ENCODE measurements at regions not wholly inside any gene's neighbourhood (a gene's known extent, or its start where the extent isn't known, plus 50 kb on each side); places are given as distances from the start of the nearest gene placed in this dataset.

DNA sequence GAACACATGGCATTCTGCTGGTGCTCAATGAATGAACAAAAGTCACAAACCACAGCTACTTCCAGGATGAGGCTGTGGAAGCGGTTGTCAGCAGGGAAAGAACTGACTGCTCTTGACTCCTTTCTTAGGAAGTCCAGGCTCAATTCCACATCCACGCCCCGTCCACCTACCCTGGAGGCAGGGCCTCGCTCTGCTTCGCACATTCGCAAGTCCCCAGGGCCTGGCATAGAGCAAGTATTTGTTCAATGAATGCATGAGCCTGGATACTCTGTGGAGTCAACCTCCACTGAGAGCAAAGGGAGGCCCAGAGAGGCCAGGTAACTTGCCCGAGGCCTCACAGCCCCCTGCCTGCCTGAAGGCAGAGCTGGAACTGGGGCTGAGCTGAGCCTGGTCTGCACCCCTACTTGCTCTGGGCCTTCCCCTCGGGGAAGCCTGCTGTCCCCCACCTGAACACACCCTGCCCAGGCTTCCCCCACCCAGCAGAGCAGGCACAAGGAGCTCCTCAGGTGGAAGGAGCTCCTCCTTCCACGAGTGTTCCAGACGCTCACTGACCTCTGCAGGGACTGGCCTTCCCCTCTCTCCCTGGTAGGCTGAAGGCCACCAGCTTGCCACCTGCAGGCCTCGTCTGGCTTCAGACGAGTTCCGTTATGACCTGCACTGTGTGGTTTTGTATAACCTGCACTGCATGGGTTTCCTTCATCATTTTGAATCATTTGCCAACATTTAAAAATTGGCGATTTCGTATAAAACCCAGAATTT, 119.3 kb upstream of the PTPN1 start:
- Mint-ChIP-seq H3K4me3 (no peak overlapping the region), H3K36me3 (no peaks in the 10 kb centered on the region), H3K27ac (peak overlapping the region in 5 of 10 donors; percentile 7 to 68 (median 66)), H3K27me3 (peaks cover 0 to 4% (median 0%) of the 10 kb centered on the region in 5 donors), H3K4me1 (peaks cover 8 to 33% (median 22%) of the 10 kb centered on the region in 4 donors), H3K9me3 (no peaks in the 10 kb centered on the region)
- no peak for DNase-seq
- ATAC-seq: no peak
- POLR2A ChIA-PET: no interaction called here

DNA sequence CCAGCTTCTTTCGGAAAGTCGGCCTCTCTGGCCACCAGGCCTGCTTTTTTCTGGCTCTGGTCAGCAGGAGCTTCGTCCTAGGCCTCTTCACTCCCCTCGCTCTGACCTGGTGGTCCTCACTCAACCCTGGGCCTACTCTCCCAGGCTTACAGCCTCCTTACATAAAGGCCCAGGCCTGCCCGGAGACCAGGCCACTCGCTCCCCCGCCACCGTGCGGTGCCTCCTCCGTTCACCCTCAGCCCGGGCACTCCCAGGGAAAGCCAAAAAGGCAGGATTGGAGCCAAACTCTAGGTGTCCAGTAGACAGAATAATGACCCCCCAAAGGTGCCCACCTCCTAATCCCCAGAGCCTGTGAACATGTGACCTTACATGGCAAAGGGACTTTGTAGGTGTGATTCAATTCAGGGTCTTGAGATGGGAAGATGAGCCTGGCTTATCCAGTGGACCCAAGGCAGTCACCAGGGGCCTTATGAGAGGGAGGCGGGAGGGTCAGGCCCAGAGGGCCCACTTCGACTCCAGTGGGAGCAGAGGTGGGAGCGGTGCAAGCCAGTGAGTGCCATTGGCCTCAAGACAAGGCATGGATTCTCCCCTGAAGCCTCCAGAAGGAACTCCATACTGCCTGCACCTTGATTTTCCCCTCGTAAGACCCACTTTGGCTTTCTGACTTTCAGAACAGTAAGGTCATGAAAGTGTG, 118.6 kb upstream of the PTPN1 start:
- H3K36me3 Mint-ChIP-seq: no peaks in the 10 kb centered on the region

DNA sequence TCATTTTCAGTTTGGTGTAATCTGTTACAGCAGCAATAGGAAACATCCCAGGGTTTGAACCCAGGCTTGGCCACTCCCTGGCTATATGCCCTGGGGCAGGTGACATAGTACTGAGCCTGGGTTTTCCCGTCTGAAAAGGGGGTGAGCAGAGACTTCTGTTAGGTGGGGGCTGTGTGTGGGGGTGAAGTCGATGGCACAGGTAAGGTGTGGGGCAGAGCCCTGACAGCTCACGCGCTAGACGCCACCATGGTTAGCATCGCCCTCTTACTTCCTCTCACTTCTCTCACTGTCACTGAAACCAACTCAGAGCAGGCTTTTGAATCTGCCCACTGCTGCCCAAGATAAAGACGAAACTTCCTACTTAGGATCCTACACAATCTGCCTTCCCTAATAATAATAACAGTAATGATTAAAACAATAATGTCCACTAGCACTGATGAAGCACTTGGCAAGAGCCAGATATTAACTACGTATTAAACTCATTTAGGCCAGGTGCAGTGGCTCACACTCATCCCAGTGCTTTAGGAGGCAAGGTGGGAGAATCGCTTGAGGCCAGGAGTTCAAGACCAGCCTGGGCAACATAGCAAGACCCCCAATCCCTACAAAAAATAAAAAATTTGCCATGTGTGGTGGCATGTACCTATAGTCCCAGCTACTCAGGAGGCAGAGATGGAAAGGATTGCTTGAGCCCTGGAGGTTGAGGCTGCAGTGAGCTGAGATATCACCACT, 117.9 kb upstream of the PTPN1 start:
- DNase-seq (no peak), ATAC-seq (peak in 1 of 2 donors; percentile 63)
- Mint-ChIP-seq H3K27me3 (peaks cover 0 to 2% (median 0%) of the 10 kb centered on the region in 5 donors), H3K4me3 (no peak overlapping the region), H3K36me3 (no peaks in the 10 kb centered on the region), H3K9me3 (no peaks in the 10 kb centered on the region), H3K27ac (peak overlapping the region in 1 of 10 donors; percentile 17), H3K4me1 (peaks cover 6 to 22% (median 11%) of the 10 kb centered on the region in 4 donors)
- POLR2A ChIA-PET: no interaction called here

More for the DNA sequence above, 118.6 kb upstream of the PTPN1 start:
- Mint-ChIP-seq H3K27ac (peak overlapping the region in 6 of 10 donors; percentile 7 to 68 (median 39)), H3K9me3 (no peaks in the 10 kb centered on the region), H3K4me1 (peaks cover 4 to 26% (median 15%) of the 10 kb centered on the region in 4 donors), H3K4me3 (no peak overlapping the region), H3K27me3 (peaks cover 0 to 3% (median 0%) of the 10 kb centered on the region in 5 donors)
- ATAC-seq (no peak), DNase-seq (no peak)
- POLR2A ChIA-PET: no interaction called here

DNA sequence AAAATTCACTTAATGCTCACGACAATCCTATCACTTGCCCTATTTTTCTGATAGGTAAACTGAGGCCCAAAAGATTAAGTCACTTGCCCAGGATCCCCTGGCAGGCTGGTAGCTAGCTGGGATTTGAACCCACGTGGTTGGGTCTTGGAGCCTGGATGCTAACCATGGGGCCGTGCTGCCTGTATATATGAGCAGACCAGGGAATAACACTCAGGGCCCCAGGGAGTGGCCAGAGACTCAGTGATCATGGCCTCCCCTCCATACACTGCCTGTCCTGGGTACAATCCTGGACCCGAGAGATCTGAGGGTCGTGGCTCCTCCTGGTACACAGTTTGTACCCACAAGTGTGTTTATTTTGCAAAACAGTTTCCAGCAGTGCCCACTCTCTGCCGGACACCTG, 116.9 kb upstream of the PTPN1 start:
- ATAC-seq: no peak

DNA sequence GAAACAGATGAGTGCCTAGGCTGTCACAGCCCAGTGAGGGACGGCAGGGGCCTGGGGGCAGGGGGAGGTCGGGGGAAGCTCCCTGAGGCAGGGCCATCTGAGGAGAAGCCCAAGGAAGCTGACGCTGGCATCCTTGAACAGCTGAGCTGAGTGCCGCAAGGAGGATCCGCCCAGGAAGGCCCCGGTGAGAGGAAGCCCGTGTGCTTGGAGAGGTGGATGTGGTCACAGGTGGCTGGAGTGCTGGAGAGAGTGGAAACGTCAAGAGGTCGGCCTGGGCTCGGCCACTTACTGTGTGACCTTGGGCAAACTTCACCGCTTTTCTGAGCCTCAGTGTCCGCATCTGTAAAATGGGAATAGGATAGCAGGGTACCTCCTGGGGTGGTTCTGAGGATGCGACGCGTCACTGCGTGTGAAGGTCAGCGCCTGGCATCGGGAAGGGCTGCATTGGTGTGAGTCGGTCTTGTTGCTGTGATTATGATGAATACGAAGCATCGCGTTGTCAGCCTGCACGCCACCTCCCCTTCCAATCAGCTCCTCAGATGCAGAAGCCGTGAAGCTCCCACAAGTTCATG, 116.1 kb upstream of the PTPN1 start:
- POLR2A ChIA-PET: no interaction called here
- no peak for ATAC-seq
- Mint-ChIP-seq H3K4me3 (no peak overlapping the region), H3K4me1 (peaks cover 0 to 9% (median 2%) of the 10 kb centered on the region in 4 donors), H3K27ac (peak overlapping the region in 3 of 10 donors; percentile 12 to 69 (median 60)), H3K9me3 (no peaks in the 10 kb centered on the region), H3K27me3 (no peaks in the 10 kb centered on the region), H3K36me3 (no peaks in the 10 kb centered on the region)
- no peak for DNase-seq

More for the DNA sequence above, 116.9 kb upstream of the PTPN1 start:
- Mint-ChIP-seq H3K27me3 (no peaks in the 10 kb centered on the region), H3K9me3 (no peaks in the 10 kb centered on the region), H3K4me3 (no peak overlapping the region), H3K4me1 (peaks cover 4 to 15% (median 6%) of the 10 kb centered on the region in 4 donors), H3K36me3 (no peaks in the 10 kb centered on the region), H3K27ac (no peak overlapping the region)
- no peak for DNase-seq
- POLR2A ChIA-PET: no interaction called here

DNA sequence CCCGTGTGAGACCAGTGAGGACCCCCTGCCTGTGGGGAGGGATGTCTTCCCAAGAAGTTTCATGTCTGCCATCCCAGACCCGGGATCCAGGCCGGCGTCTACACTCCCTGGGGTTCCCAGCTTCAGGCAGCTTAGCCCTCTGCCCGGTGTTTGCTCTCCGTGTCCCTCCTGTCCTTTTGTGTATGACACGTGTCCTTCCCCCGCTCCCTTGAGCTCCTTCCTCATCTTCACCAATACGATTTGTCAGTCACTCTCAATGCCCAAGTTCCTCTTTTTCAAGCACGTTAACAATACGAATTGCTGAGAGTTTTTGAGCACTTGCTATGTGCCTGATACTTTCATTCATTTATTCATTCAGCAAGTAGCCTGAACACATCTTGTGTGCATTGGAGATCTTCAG, 115.6 kb upstream of the PTPN1 start:
- no peaks in the 10 kb centered on the region for H3K27me3 Mint-ChIP-seq
- no peak for DNase-seq
- POLR2A ChIA-PET: no interaction called here
- H3K9me3 Mint-ChIP-seq: no peaks in the 10 kb centered on the region
- peak overlapping the region in 1 of 10 donors; percentile 12 for H3K27ac Mint-ChIP-seq
- ATAC-seq: no peak
- no peak overlapping the region for H3K4me3 Mint-ChIP-seq
- H3K4me1 Mint-ChIP-seq: peaks cover 0 to 9% (median 1%) of the 10 kb centered on the region in 4 donors
- H3K36me3 Mint-ChIP-seq: no peaks in the 10 kb centered on the region

DNA sequence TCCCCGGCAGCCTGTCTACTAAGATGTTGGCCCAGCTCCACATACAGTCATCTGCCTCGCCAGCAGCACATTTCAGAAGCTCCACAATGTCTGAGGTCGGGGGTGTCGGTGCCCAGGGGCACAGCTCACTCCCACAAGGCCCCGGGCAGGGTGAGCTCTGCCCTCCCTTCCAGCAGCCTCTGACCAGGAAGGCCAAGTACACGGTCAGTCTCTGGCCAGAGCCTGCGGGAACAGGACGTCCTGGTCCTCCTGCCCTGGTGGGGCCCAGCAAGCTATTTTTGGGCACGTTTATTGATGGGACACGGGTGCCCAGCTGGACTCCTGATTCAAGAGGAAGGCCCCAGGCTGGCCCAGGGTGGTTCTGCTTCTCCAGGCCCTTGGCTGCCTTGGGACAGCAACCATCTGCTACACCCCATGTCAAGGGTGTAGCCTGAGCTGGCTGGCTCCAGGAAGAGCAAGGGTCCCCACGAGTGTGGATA, 114.9 kb upstream of the PTPN1 start:
- Mint-ChIP-seq H3K27me3 (peaks cover 0 to 3% (median 0%) of the 10 kb centered on the region in 5 donors), H3K27ac (no peak overlapping the region), H3K4me1 (peaks cover 0 to 9% (median 1%) of the 10 kb centered on the region in 4 donors), H3K9me3 (no peaks in the 10 kb centered on the region), H3K36me3 (no peaks in the 10 kb centered on the region), H3K4me3 (no peak overlapping the region)
- ATAC-seq (no peak), DNase-seq (no peak)
- POLR2A ChIA-PET: no interaction called here

DNA sequence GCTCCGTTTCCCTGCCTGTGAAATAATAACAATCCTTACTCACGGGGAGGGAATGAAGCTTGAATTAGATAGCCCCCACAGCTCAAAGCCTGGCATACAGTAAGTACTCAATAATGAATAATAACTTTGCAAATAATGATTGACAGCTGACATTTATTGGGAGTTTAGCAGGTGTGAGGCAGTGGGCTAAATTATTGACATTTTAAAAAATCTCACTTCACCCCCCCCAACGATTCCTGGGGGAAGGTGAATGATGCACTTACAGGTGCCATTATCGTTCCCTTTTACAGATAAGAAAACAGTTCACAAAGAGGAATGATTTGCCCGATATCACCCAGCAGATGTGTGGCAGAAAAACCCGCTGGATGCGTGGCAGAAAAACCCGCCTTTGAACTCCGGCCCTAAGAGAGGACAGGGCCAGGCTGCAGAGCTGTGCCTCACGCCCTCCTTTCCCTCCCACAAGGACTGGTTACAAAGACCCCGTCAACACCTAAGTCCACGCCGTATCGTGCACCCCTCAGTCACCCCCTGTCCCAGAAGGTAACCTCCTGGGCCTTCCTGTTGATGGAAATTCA, 114.2 kb upstream of the PTPN1 start:
- H3K4me3 Mint-ChIP-seq: no peak overlapping the region
- POLR2A ChIA-PET: no interaction called here
- H3K9me3 Mint-ChIP-seq: no peaks in the 10 kb centered on the region
- no peak overlapping the region for H3K27ac Mint-ChIP-seq
- ATAC-seq (no peak), DNase-seq (no peak)
- H3K36me3 Mint-ChIP-seq: no peaks in the 10 kb centered on the region
- H3K4me1 Mint-ChIP-seq: peaks cover 0 to 9% (median 1%) of the 10 kb centered on the region in 4 donors
- peaks cover 0 to 4% (median 0%) of the 10 kb centered on the region in 5 donors for H3K27me3 Mint-ChIP-seq

DNA sequence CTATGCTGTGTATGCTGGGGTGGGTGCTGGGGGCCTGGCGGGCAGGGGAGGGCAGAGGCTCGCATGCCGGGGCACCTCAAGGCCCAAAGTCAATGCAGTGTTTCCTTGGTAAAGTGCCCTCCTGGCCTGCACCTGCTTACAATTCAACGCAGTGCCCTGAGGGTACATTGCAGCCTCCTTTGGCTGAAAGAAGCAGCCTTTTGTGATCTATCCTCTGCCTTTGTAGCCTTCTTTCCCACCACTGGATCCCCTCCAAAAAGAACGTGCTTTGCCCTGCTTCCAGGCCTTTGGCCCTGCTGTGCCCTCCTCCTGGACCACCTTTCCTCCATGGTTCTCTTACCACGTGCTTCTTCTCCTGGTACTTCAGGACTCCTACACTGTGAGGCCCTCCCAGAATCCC, 113.6 kb upstream of the PTPN1 start:
- ATAC-seq: no peak
- no peak overlapping the region for H3K4me3 Mint-ChIP-seq
- peaks cover 0 to 9% (median 1%) of the 10 kb centered on the region in 4 donors for H3K4me1 Mint-ChIP-seq
- no peaks in the 10 kb centered on the region for H3K9me3 Mint-ChIP-seq
- peaks cover 0 to 4% (median 0%) of the 10 kb centered on the region in 5 donors for H3K27me3 Mint-ChIP-seq
- H3K27ac Mint-ChIP-seq: peak overlapping the region in 2 of 10 donors; percentile 15 to 58
- no peaks in the 10 kb centered on the region for H3K36me3 Mint-ChIP-seq
- no peak for DNase-seq
- POLR2A ChIA-PET: no interaction called here

DNA sequence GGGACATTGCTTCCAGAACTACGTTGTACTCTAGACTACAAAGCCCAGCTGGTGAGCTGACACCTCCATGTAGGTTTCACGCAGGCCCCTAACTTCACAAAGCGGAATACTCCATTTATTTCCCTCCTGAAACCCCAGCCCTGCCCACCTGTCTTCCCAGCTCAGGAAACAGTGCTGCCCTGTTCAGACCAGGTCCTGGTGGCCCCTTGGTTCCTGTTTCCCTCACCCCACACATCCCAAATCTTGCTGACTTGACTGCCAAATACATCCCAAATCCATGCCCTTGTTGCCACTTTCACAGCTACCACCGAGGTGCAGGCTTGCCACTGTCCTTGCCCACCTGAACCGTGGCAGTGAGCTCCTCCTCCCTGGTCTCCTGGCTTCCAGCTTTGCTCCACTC, 113.1 kb upstream of the PTPN1 start:
- Mint-ChIP-seq H3K36me3 (no peaks in the 10 kb centered on the region), H3K4me3 (no peak overlapping the region), H3K27ac (peak overlapping the region in 2 of 10 donors; percentile 15 to 58), H3K9me3 (no peaks in the 10 kb centered on the region), H3K4me1 (peaks cover 0 to 7% (median 1%) of the 10 kb centered on the region in 4 donors), H3K27me3 (peaks cover 0 to 4% (median 0%) of the 10 kb centered on the region in 5 donors)
- DNase-seq (no peak), ATAC-seq (no peak)
- POLR2A ChIA-PET: no interaction called here

DNA sequence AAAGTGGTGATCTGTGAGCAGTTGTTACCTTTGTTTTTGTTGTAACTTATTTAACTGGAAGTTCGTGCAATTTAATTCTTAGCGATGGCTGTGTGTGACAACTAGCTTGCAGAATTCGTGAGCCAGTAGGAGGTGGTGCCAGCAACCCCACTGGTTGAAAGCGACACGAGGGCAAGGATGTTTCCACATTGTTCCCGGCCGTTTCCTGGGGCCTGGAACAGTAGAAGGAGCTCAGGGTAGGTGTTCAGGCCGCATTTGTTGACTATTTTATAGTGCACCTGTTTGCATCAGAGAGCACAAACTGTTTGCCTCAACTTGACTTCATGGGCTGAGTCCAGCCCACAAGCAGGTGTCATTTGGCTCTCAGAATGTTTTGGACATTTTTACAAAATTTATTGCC, 112.1 kb upstream of the PTPN1 start:
- DNase-seq (no peak), ATAC-seq (no peak)
- Mint-ChIP-seq H3K36me3 (no peaks in the 10 kb centered on the region), H3K27me3 (peaks cover 0 to 4% (median 0%) of the 10 kb centered on the region in 5 donors), H3K4me3 (no peak overlapping the region), H3K27ac (no peak overlapping the region), H3K9me3 (no peaks in the 10 kb centered on the region), H3K4me1 (peaks cover 0 to 3% (median 1%) of the 10 kb centered on the region in 4 donors)
- POLR2A ChIA-PET: interaction anchor here (0.7 kb wide), 1 partner anchor 237 kb away, joined by 4 read pairs; no protein-coding TSS in a partner anchor

DNA sequence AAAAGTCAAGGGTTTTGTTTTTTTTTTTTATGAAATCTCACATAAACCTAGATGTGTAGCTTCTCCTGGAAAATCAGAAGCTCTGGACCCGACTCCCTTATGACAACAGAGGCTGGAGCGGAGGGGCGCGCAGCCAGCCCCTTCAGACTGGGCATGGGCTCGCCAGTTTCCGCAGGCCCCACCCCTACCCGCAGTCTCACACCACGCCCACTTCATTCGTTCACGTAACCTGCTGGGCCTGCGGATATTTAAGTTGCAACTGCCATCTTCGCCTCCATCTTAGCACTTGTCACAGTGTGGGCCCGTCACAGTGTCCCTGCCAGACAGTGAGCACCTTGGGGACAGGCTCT, 111.7 kb upstream of the PTPN1 start:
- Mint-ChIP-seq H3K36me3 (no peaks in the 10 kb centered on the region), H3K4me3 (no peak overlapping the region), H3K27ac (peak overlapping the region in 1 of 10 donors; percentile 37)

More for the DNA sequence above, 111.7 kb upstream of the PTPN1 start:
- no peak for DNase-seq
- Mint-ChIP-seq H3K27me3 (peaks cover 0 to 4% (median 0%) of the 10 kb centered on the region in 5 donors), H3K4me1 (peaks cover 0 to 3% (median 1%) of the 10 kb centered on the region in 4 donors), H3K9me3 (no peaks in the 10 kb centered on the region)
- ATAC-seq: no peak
- POLR2A ChIA-PET: no interaction called here
